ENCODE measurements at regions not wholly inside any gene's neighbourhood (a gene's known extent, or its start where the extent isn't known, plus 50 kb on each side); places are given as distances from the start of the nearest gene placed in this dataset.

DNA sequence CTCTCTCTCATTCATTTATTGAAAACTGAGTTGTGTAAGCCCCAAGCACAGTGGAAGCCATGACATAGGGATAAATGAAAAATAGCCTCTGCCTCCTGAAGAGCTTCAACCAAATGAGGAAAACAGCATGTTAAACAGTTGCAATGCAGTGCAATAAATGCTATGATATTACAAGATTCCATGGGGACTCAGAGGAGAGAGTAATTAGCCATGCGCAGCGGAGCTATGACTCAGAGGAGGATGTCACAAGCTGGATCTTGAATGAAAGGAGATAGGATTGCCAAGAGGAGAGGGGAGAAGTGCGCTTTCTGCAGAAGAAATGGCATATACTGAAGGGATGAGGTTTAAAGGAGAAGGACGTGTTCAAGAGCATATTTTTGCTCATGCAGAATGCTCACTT lies 231.3 kb upstream of the PLXNA2 start:
- POLR2A ChIA-PET, result no interaction called here
- TF ChIP-seq HDGF (IDR thresholded peaks at IDR 0.05; ENCODE audit: borderline replicate concordance) (no peak), ZNF384 (IDR thresholded peaks at IDR 0.05) (no peak), FOXA1 (IDR thresholded peaks at IDR 0.05) (no peak), NFRKB (IDR thresholded peaks at IDR 0.05) (no peak), TARDBP (IDR thresholded peaks at IDR 0.05) (no peak), L3MBTL2 (conservative IDR thresholded peaks at IDR 0.05) (no peak), LEF1 (IDR thresholded peaks at IDR 0.05; ENCODE audit: borderline replicate concordance) (no peak), CTBP1 (IDR thresholded peaks at IDR 0.05; ENCODE audit: borderline replicate concordance) (no peak), BHLHE40 (IDR thresholded peaks at IDR 0.05; ENCODE audit: borderline replicate concordance) (no peak), ARNT (IDR thresholded peaks at IDR 0.05) (no peak), SP1 (IDR thresholded peaks at IDR 0.05) (no peak), ELF4 (IDR thresholded peaks at IDR 0.05) (no peak), FOXM1 (IDR thresholded peaks at IDR 0.05; ENCODE audit: borderline replicate concordance) (no peak), SUZ12 (IDR thresholded peaks at IDR 0.05) (no peak)
- TF ChIP-seq, protein P1, sequence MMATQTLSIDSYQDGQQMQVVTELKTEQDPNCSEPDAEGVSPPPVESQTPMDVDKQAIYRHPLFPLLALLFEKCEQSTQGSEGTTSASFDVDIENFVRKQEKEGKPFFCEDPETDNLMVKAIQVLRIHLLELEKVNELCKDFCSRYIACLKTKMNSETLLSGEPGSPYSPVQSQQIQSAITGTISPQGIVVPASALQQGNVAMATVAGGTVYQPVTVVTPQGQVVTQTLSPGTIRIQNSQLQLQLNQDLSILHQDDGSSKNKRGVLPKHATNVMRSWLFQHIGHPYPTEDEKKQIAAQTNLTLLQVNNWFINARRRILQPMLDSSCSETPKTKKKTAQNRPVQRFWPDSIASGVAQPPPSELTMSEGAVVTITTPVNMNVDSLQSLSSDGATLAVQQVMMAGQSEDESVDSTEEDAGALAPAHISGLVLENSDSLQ (IDR thresholded peaks at IDR 0.05), result no peak
- CTCF ChIA-PET, result interaction anchor here (0.7 kb wide), 1 partner anchor 60 kb away, joined by 3 read pairs; no protein-coding TSS in a partner anchor
- DNase-seq (ENCODE audit: extremely low spot score), result no peak

DNA sequence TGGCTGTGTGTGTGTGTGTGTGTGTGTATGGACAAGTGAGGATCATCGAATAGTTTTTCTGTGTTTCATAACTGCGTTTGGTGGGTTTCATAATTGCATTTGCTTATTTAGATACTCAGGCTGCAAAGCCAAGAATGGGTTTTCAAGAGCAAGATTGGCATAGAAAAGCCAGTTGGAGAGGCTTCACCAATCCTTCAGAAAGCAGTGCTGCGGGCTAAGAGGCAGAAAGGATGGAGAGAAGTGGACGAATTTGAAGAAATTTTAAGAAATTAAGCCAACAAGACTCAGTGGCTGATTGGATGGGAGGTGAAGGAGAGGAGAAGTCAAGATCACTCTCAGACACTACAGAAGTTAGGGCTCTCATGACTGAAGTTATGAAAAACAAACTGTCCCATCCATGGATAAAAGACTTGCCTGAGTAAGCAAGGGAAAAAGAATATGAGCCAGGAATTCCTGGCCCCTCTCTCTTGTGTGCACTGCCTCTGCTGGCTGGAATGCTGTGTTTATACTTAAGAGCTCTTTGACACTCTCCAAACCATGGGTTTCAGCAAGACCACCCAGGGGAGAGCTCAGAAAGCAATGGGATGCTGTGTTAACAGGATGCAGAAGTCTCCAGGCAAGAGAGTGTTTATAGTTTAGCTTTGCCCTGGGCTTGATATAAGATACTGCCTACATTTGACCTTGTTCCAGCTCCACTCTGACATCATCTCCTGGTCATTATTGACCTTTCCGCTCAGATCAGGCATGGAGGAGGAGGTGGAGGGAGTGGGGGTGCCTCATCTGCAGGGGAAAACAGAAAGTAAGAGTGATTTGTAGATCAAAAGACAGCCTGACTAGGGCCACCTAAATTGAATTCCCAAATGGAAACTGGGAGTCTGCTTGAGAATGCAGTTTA lies 232.0 kb upstream of the PLXNA2 start:
- peak; percentile 22 for DNase-seq (ENCODE audit: extremely low spot score)
- ChIA-PET POLR2A (no interaction called here), CTCF (interaction anchor here (0.6 to 1.0 kb wide), 4 partner anchors 10 to 455 kb away, joined by 3 read pairs; no protein-coding TSS in a partner anchor)
- TF ChIP-seq ELF4 (IDR thresholded peaks at IDR 0.05) (no peak), CTBP1 (IDR thresholded peaks at IDR 0.05; ENCODE audit: borderline replicate concordance) (no peak), ARNT (IDR thresholded peaks at IDR 0.05) (no peak), FOXM1 (IDR thresholded peaks at IDR 0.05; ENCODE audit: borderline replicate concordance) (no peak), FOXK2 (IDR thresholded peaks at IDR 0.05) (no peak), LEF1 (IDR thresholded peaks at IDR 0.05; ENCODE audit: borderline replicate concordance) (no peak), SUZ12 (IDR thresholded peaks at IDR 0.05) (no peak), TARDBP (IDR thresholded peaks at IDR 0.05) (no peak)
- TF ChIP-seq, protein P1 (IDR thresholded peaks at IDR 0.05), result no peak

DNA sequence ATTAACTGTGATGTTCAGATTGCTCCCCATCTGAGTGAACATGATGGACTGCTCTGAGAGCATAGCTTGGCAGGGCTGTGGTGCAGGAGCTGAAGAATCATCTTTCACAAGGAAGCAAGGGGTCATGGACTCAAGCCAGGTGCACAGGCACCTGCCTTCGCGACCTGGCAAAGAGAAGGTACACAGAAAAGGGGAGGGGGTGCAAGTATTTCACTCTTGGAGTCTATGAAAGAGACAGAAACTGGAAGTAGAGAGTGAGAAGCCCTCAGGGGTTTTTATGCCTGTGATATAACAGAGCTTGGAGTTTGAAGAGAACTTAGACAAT lies 232.6 kb upstream of the PLXNA2 start:
- POLR2A ChIA-PET, result no interaction called here
- no peak for DNase-seq (ENCODE audit: extremely low spot score)
- TF ChIP-seq L3MBTL2 (conservative IDR thresholded peaks at IDR 0.05) (no peak), FOXK2 (IDR thresholded peaks at IDR 0.05) (no peak), ELF4 (IDR thresholded peaks at IDR 0.05) (no peak), SUZ12 (IDR thresholded peaks at IDR 0.05) (no peak), NFRKB (IDR thresholded peaks at IDR 0.05) (no peak), BHLHE40 (IDR thresholded peaks at IDR 0.05; ENCODE audit: borderline replicate concordance) (no peak), LEF1 (IDR thresholded peaks at IDR 0.05; ENCODE audit: borderline replicate concordance) (no peak), FOXM1 (IDR thresholded peaks at IDR 0.05; ENCODE audit: borderline replicate concordance) (no peak), TARDBP (IDR thresholded peaks at IDR 0.05) (no peak), SP1 (IDR thresholded peaks at IDR 0.05) (no peak), ZNF384 (IDR thresholded peaks at IDR 0.05) (no peak), ARNT (IDR thresholded peaks at IDR 0.05) (no peak), HDGF (IDR thresholded peaks at IDR 0.05; ENCODE audit: borderline replicate concordance) (no peak), CTBP1 (IDR thresholded peaks at IDR 0.05; ENCODE audit: borderline replicate concordance) (no peak), FOXA1 (IDR thresholded peaks at IDR 0.05) (no peak)
- TF ChIP-seq, protein P1 (IDR thresholded peaks at IDR 0.05), result no peak
- CTCF ChIA-PET, result interaction anchor here (0.6 to 1.0 kb wide), 3 partner anchors 10 to 455 kb away, joined by 3 read pairs; no protein-coding TSS in a partner anchor

DNA sequence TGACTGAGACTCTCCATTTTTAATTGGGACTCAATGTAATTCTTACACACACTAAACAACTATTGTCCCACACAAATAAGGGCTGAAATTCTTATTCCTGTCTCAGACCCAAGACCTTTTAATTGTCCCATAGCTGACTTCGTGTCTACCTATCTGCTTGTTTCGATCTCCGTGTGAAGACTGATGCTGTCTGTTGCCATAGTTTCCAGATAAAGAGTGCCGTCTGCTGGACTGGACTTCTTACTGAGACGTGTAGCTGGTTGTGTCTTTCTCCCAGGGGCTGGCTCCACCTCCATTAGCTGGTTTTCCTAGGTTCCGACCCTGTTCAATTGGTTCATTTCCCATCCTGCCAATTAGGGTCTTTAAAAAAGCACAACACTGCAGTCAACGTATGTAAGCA lies 235.3 kb upstream of the PLXNA2 start:
- CTCF ChIA-PET, result no interaction called here
- DNase-seq (ENCODE audit: extremely low spot score), result no peak

DNA sequence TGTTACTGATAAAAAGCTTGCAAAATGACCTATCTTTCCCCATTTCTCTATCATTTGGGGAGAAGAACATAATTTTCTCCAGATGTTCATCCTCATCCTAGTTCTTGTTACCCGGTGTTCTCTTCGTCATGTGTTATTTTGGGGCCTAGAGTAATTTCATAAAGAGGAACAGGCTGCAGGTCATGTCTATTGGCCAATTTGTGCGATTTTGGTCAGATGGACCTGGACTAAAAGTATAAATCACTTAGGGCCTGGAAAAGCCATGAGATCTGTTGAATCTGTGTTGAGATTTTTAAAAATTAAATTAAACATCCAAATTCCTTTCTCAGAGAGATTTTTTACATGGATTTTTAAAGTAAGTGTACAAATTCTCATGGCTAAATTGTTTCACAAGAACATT lies 241.3 kb upstream of the PLXNA2 start:
- CTCF ChIA-PET, result no interaction called here
- POLR2A ChIA-PET, result no interaction called here
- no peak for TF ChIP-seq ARNT (IDR thresholded peaks at IDR 0.05)
- TF ChIP-seq FOXA1 (IDR thresholded peaks at IDR 0.05), result no peak
- no peak for TF ChIP-seq CTBP1 (IDR thresholded peaks at IDR 0.05; ENCODE audit: borderline replicate concordance)
- no peak for TF ChIP-seq FOXK2 (IDR thresholded peaks at IDR 0.05)
- TF ChIP-seq HDGF (IDR thresholded peaks at IDR 0.05; ENCODE audit: borderline replicate concordance), result no peak
- no peak for TF ChIP-seq FOXM1 (IDR thresholded peaks at IDR 0.05; ENCODE audit: borderline replicate concordance)
- TF ChIP-seq SP1 (IDR thresholded peaks at IDR 0.05), result no peak
- no peak for TF ChIP-seq ELF4 (IDR thresholded peaks at IDR 0.05)
- no peak for TF ChIP-seq LEF1 (IDR thresholded peaks at IDR 0.05; ENCODE audit: borderline replicate concordance)
- no peak for TF ChIP-seq BHLHE40 (IDR thresholded peaks at IDR 0.05; ENCODE audit: borderline replicate concordance)
- TF ChIP-seq NFRKB (IDR thresholded peaks at IDR 0.05), result no peak
- TF ChIP-seq TARDBP (IDR thresholded peaks at IDR 0.05), result no peak
- TF ChIP-seq ZNF384 (IDR thresholded peaks at IDR 0.05), result no peak
- DNase-seq (ENCODE audit: extremely low spot score), result no peak

More for the DNA sequence above, 235.3 kb upstream of the PLXNA2 start:
- POLR2A ChIA-PET, result no interaction called here
- TF ChIP-seq FOXA1 (IDR thresholded peaks at IDR 0.05), result no peak
- TF ChIP-seq, protein P1 (IDR thresholded peaks at IDR 0.05), result no peak
- no peak for TF ChIP-seq LEF1 (IDR thresholded peaks at IDR 0.05; ENCODE audit: borderline replicate concordance)
- TF ChIP-seq ZNF384 (IDR thresholded peaks at IDR 0.05), result no peak
- TF ChIP-seq ARNT (IDR thresholded peaks at IDR 0.05), result no peak
- TF ChIP-seq L3MBTL2 (conservative IDR thresholded peaks at IDR 0.05), result no peak
- TF ChIP-seq TARDBP (IDR thresholded peaks at IDR 0.05), result no peak
- no peak for TF ChIP-seq SUZ12 (IDR thresholded peaks at IDR 0.05)
- no peak for TF ChIP-seq ELF4 (IDR thresholded peaks at IDR 0.05)
- TF ChIP-seq BHLHE40 (IDR thresholded peaks at IDR 0.05; ENCODE audit: borderline replicate concordance), result no peak
- TF ChIP-seq NFRKB (IDR thresholded peaks at IDR 0.05), result no peak
- no peak for TF ChIP-seq FOXK2 (IDR thresholded peaks at IDR 0.05)
- no peak for TF ChIP-seq SP1 (IDR thresholded peaks at IDR 0.05)
